NCI-H510A (cell line): ENCODE measurements at regions not wholly inside any gene's neighbourhood (a gene's known extent, or its start where the extent isn't known, plus 50 kb on each side); places are given as distances from the start of the nearest gene placed in this dataset.
"Not testable (repeated sequence)": the region's sequence is repeated elsewhere in the genome, so short reads cannot be mapped to it uniquely, and the experiment has no call there.

ENCODE experiments used
- DNase-seq: peaks from one replicate; lab custom pipeline; 2025; lab: John Stamatoyannopoulos, UW

GRCh38 chr2:138931284-138932256, 151.4 kb upstream of the NXPH2 start:
- no peak for DNase-seq

GRCh38 chr2:138930571-138930970, 150.4 kb upstream of the NXPH2 start:
- DNase-seq: no peak

- no peak for DNase-seq
Measured at GRCh38 chr2:138928374-138929021, 148.3 kb upstream of the NXPH2 start.

DNA sequence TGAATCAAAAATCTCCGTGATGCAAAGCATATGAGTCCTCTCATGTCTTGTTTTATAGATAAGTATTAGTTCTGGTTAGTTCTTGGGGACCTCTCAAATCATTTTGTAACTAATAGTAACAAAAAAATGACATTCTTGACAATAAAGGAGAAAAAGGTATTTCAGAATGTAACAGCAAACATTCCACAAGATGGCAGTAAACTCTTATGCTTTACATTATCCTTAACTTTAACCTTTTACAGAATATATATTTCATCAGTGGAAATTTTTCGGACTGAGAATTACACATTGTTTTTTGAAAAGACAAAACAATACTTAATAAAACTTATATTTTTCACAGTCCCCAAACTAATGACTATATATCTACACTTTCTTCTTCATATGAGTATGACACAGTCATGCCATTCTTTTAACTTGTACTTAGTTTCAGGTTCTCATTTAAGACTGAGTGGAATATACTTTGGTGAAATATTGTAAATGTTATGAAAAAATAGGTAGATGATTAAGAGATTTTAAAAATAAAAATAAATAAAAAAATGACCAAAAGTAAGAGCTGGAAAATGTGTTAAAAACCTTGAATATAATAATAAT, 142.9 kb upstream of the NXPH2 start:
- no peak for DNase-seq

- no peak for DNase-seq
Measured at GRCh38 chr2:138919120-138919747, 139.0 kb upstream of the NXPH2 start.

GRCh38 chr2:138910427-138910826, 130.2 kb upstream of the NXPH2 start:
- no peak for DNase-seq

GRCh38 chr2:138906549-138906948, 126.4 kb upstream of the NXPH2 start:
- no peak for DNase-seq

- no peak for DNase-seq
Measured at GRCh38 chr2:138902239-138902871, 122.2 kb upstream of the NXPH2 start.

GRCh38 chr2:138901530-138901929, 121.3 kb upstream of the NXPH2 start:
- no peak for DNase-seq

DNA sequence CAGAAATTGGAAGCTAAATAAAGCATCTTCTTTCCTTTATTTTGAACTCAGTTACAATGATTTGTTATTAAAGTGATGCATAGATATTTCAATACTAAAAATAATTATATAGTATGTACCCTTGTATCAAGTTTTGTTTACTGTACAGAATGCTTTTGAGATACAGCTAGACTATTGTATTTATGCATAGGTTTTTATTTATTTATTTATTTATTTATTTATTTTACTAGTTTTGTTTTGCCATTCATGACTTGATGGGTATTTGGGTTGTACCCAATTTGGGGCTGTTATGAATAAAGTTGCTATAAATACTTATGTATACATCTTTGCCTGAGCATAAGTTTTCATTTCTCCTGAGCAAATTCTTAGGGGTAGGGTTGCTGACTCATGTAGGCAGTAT, 118.7 kb upstream of the NXPH2 start:
- no peak for DNase-seq

DNA sequence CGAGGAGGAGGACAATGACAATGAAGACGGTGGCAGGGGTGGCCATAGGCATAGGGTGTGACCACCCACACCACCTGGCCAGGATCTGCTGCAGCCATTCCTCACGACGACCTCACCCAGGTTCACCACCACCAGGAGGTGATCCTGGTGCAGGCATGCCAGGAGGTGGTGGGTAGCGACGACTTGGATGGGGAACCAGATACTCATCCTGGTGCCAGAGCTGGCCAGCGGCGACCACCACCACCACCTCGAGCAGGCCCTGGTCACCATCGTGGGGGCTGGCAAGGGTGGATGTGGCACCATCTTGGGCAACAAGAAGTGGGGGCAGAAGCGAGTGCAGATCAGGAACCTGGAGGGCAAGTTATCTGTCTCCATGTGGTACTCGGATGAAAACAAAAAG, 117.1 kb upstream of the NXPH2 start:
- DNase-seq: no peak

GRCh38 chr2:138893746-138894145, 113.6 kb upstream of the NXPH2 start:
- no peak for DNase-seq

DNA sequence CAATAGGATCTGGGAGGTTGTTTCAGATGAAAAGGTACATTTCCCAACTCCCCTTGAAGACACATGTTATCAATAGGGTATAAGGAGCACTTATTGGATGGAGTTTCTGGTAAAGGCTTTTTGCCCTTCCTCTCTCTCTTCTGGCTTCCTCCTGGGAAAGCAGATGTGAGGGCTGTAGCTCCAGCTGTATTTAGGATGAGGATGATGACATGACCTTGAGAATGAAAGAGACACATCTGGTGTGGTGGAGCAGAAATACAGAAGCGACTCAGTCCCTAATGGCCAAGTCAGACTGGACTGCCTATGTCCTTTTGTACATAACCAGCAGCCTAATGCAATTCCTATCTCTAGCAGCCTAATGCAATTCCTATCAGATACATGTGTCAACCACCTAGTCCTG, 100.9 kb upstream of the NXPH2 start:
- DNase-seq: no peak

- no peak for DNase-seq
Measured at GRCh38 chr2:138879931-138880330, 99.7 kb upstream of the NXPH2 start.

- DNase-seq: no peak
Measured at GRCh38 chr2:138877421-138877820, 97.2 kb upstream of the NXPH2 start.

- no peak for DNase-seq
Measured at GRCh38 chr2:138874251-138874650, 94.1 kb upstream of the NXPH2 start.

DNA sequence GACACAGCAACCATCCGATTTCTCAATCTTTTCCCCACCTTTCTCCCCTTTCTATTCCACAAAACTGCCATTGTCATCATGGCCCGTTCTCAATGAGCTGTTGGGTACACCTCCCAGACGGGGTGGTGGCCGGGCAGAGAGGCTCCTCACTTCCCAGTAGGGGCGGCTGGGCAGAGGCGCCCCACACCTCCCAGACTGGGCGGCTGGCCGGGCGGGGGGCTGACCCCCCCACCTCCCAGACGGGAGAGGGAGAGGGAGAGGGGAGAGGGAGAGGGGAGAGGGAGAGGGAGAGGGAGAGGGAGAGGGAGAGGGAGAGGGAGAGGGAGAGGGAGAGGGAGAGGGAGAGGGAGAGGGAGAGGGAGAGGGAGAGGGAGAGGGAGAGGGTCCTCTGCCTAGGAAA, 91.9 kb upstream of the NXPH2 start:
- DNase-seq: not testable (repeated sequence)

DNA sequence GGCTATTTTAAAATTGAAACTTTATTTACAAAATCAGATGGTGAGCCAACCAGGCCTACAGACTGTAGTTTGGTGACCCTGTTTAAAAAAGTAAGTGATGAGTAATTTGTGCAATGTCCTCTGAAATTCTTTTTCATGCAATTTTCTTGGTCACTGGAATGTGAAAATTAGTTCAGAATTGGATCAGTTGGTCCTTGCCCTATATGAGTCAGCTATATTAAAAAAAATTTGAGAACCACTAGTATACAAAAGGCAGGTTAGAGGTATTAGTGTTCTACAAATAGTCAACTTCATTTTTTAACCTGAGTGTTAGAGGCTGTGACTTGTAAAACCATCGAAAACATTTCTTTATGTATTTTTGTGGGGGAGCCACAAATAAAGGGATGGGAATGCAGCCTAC, 91.1 kb upstream of the NXPH2 start:
- DNase-seq: no peak

- no peak for DNase-seq
Measured at GRCh38 chr2:138867341-138867740, 87.2 kb upstream of the NXPH2 start.

DNA sequence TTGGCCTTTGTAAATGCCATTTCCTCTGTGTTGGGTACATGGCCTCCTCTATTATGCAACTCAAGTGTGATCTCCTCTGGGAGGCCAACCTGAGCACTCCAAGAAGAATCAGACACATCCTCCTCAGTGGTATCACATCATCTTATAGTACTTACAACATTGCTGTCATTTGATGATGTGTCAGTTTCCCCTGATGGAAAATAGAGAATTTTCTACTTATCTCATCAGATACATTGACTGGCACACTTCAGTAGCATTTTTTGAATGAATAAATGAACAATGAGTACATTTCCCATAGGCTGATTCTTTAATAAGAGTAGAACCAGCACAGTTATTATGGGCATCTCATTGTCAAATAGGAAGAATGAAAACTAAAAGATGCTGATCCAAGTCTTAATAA, 86.6 kb upstream of the NXPH2 start:
- no peak for DNase-seq

DNA sequence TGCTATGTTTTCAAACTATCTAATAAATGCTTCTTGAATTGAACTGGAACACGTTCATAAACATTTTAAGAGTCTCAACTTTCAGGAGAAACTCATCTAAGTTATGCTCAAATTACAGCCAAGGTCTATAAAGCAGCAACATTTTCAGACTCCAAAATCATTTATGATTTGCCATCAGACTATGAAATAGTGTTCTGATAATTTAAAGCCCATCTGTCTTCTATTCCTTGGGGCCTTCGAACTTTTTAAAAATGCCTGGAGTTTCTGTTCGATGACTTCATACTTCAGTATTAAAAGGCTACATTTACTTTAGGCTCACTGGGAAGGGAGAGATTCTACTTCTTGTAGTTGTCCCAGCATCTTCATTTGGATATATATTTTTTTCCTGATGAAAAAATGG, 73.6 kb upstream of the NXPH2 start:
- DNase-seq: no peak

DNA sequence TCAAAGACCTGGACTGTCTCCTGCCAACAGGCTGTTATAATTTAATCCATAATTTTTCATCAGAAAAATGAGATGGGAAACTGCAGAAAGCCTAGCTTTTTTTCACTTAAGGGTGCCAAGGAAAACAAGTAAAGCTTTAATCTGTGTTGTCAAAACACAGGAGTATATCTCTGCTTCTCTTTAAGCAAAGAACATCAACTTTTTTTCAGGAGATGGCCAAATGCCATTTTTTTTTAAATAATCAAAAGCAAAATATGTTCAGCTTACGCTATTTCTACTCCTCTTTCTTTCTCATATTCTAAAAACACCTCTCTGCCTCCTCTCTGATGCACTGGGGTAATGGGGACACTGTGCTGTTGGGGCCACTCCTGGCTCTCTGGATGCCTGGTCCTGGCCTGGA, 73.1 kb upstream of the NXPH2 start:
- DNase-seq: no peak
